Small intestine (tissue), 7 donors: ENCODE measurements at regions not wholly inside any gene's neighbourhood (a gene's known extent, or its start where the extent isn't known, plus 50 kb on each side); places are given as distances from the start of the nearest gene placed in this dataset.

Source experiments
- DNase-seq, 2 donors: peaks; one replicate each; pipeline versions ENCODE4 v3.0.0 to v3.0.0-alpha.2; 2013
- FAIRE-seq: peaks from 2 replicates; lab custom pipeline; 2012; peaks lifted over from hg19 to GRCh38; lab: Jason Lieb, UNC
- H3K27ac ChIP-seq, 3 donors: one replicate each; pipeline ENCODE4 v1.5.1; 2013; ENCODE audit warnings: low read length in 2 of 3, mild to moderate bottlenecking in 2 of 3, control low read depth in 1 of 3, inconsistent platforms in 1 of 3, low read depth in 1 of 3, moderate library complexity in 1 of 3
- H3K27me3 ChIP-seq, 3 donors: one replicate each; pipeline ENCODE4 v1.6.1; 2013; ENCODE audit warnings: low read length in 3 of 3, inconsistent platforms in 1 of 3; ENCODE audit not compliant: control insufficient read depth in 3 of 3, insufficient read depth in 3 of 3
- H3K36me3 ChIP-seq, 3 donors: one replicate each; pipeline ENCODE4 v1.6.1; 2013; ENCODE audit warnings: low read length in 3 of 3, inconsistent platforms in 1 of 3, low read depth in 1 of 3, mild to moderate bottlenecking in 1 of 3, moderate library complexity in 1 of 3; ENCODE audit not compliant: control insufficient read depth in 3 of 3, insufficient read depth in 2 of 3
- H3K4me1 ChIP-seq, 3 donors: one replicate each; pipeline ENCODE4 v1.6.1; 2013; ENCODE audit warnings: low read length in 2 of 3, inconsistent platforms in 1 of 3, low read depth in 1 of 3, mild to moderate bottlenecking in 1 of 3, moderate library complexity in 1 of 3; ENCODE audit not compliant: control insufficient read depth in 3 of 3, insufficient read depth in 2 of 3
- H3K4me3 ChIP-seq, 3 donors: one replicate each; pipeline ENCODE4 v1.5.1; 2013; ENCODE audit warnings: low read length in 3 of 3, control low read depth in 1 of 3, inconsistent platforms in 1 of 3, low read depth in 1 of 3, mild to moderate bottlenecking in 1 of 3, moderate library complexity in 1 of 3
- H3K9me3 ChIP-seq, 2 donors: one replicate each; pipeline ENCODE4 v1.6.1; 2013; ENCODE audit warnings: low read depth in 1 of 2, low read length in 1 of 2; ENCODE audit not compliant: control insufficient read depth in 2 of 2, insufficient read depth in 1 of 2
- WGBS, 3 donors: extraction: QIAGEN DNeasy Blood & Tissue Kit; methylation state at CpG; one replicate each; pipeline ENCODE4 v1.1.7; 2013; 5-methylcytosine and 5-hydroxymethylcytosine counted together
- donor health status: healthy with polysubstance abuse.
- donor health status: control.
- donor health status: control.
- donor health status: Bipolar disorder and iron deficiency.
- donor health status: healthy.

- no peaks in the 10 kb centered on the region for H3K9me3 ChIP-seq
- 54 to 70% (median 69%) methylated on average over 8 of the region's 8 CpGs for WGBS, 3 donors
- no peaks in the 10 kb centered on the region for H3K36me3 ChIP-seq
- no peak overlapping the region for H3K27ac ChIP-seq
- H3K4me3 ChIP-seq = no peak overlapping the region
- H3K27me3 ChIP-seq = peaks cover 0 to 9% (median 0%) of the 10 kb centered on the region in 3 donors
- no peak for FAIRE-seq
- no peaks in the 10 kb centered on the region for H3K4me1 ChIP-seq
- DNase-seq = no peak
These were observed 284.5 kb downstream of the MAF start for GRCh38 chr16:79316004-79316458.

GRCh38 chr16:79312502-79312901 lies 288.0 kb downstream of the MAF start:
- no peaks in the 10 kb centered on the region for H3K9me3 ChIP-seq
- WGBS, 3 donors = 58 to 77% (median 75%) methylated on average over 11 of the region's 11 CpGs
- H3K36me3 ChIP-seq = no peaks in the 10 kb centered on the region
- H3K27ac ChIP-seq = no peak overlapping the region
- H3K4me3 ChIP-seq = no peak overlapping the region
- DNase-seq (no peak), FAIRE-seq (no peak)
- peaks cover 0 to 9% (median 0%) of the 10 kb centered on the region in 3 donors for H3K27me3 ChIP-seq
- H3K4me1 ChIP-seq = no peaks in the 10 kb centered on the region

- Histone ChIP-seq H3K27me3 (peaks cover 0 to 4% (median 0%) of the 10 kb centered on the region in 3 donors), H3K27ac (no peak overlapping the region), H3K4me1 (no peaks in the 10 kb centered on the region), H3K36me3 (no peaks in the 10 kb centered on the region), H3K9me3 (no peaks in the 10 kb centered on the region), H3K4me3 (no peak overlapping the region)
- WGBS, 3 donors = 78 to 89% (median 86%) methylated on average over 7 of the region's 7 CpGs
- no peak for FAIRE-seq
- DNase-seq = no peak
These were observed 289.8 kb downstream of the MAF start for GRCh38 chr16:79310710-79311109.

- 61 to 70% (median 65%) methylated on average over 6 of the region's 6 CpGs for WGBS, 3 donors
- Histone ChIP-seq H3K27ac (no peak overlapping the region), H3K36me3 (no peaks in the 10 kb centered on the region), H3K4me1 (no peaks in the 10 kb centered on the region), H3K4me3 (no peak overlapping the region), H3K9me3 (no peaks in the 10 kb centered on the region), H3K27me3 (peaks cover 0 to 3% (median 0%) of the 10 kb centered on the region in 3 donors)
- FAIRE-seq (no peak), DNase-seq (no peak)
These were observed 290.9 kb downstream of the MAF start for GRCh38 chr16:79309606-79310005.

GRCh38 chr16:79307214-79307613 lies 293.3 kb downstream of the MAF start:
- Histone ChIP-seq H3K9me3 (no peaks in the 10 kb centered on the region), H3K4me1 (peaks cover 0 to 4% (median 0%) of the 10 kb centered on the region in 3 donors), H3K27ac (no peak overlapping the region), H3K4me3 (no peak overlapping the region), H3K36me3 (no peaks in the 10 kb centered on the region), H3K27me3 (no peaks in the 10 kb centered on the region)
- no peak for FAIRE-seq
- 80 to 90% (median 88%) methylated on average over 10 of the region's 10 CpGs for WGBS, 3 donors
- no peak for DNase-seq

- H3K4me3 ChIP-seq = no peak overlapping the region
- FAIRE-seq = no peak
- WGBS, 3 donors = 93 to 96% (median 94%) methylated on average over 10 of the region's 10 CpGs
These were observed 295.5 kb downstream of the MAF start for GRCh38 chr16:79305074-79305473.

GRCh38 chr16:79303959-79304387 lies 296.6 kb downstream of the MAF start:
- 60 to 78% (median 78%) methylated on average over 8 of the region's 8 CpGs for WGBS, 3 donors

More at GRCh38 chr16:79305074-79305473, 295.5 kb downstream of the MAF start:
- Histone ChIP-seq H3K27ac (no peak overlapping the region), H3K27me3 (no peaks in the 10 kb centered on the region), H3K36me3 (no peaks in the 10 kb centered on the region), H3K9me3 (no peaks in the 10 kb centered on the region), H3K4me1 (peaks cover 0 to 4% (median 0%) of the 10 kb centered on the region in 3 donors)
- no peak for DNase-seq

GRCh38 chr16:79303206-79303605 lies 297.3 kb downstream of the MAF start:
- FAIRE-seq (no peak), DNase-seq (no peak)
- no peak overlapping the region for H3K4me3 ChIP-seq
- H3K9me3 ChIP-seq = no peaks in the 10 kb centered on the region
- peaks cover 0 to 15% (median 11%) of the 10 kb centered on the region in 3 donors for H3K4me1 ChIP-seq
- H3K27ac ChIP-seq = no peak overlapping the region
- WGBS, 3 donors = 43 to 75% (median 58%) methylated on average over 3 of the region's 3 CpGs
- H3K36me3 ChIP-seq = no peaks in the 10 kb centered on the region
- no peaks in the 10 kb centered on the region for H3K27me3 ChIP-seq

More at GRCh38 chr16:79303959-79304387, 296.6 kb downstream of the MAF start:
- H3K27me3 ChIP-seq = no peaks in the 10 kb centered on the region
- no peak overlapping the region for H3K27ac ChIP-seq
- H3K4me3 ChIP-seq = no peak overlapping the region
- H3K4me1 ChIP-seq = peaks cover 0 to 7% (median 5%) of the 10 kb centered on the region in 3 donors
- DNase-seq (no peak), FAIRE-seq (no peak)
- no peaks in the 10 kb centered on the region for H3K36me3 ChIP-seq
- no peaks in the 10 kb centered on the region for H3K9me3 ChIP-seq

- FAIRE-seq = no peak
- 83 to 94% (median 91%) methylated on average over 7 of the region's 7 CpGs for WGBS, 3 donors
These were observed 297.8 kb downstream of the MAF start for GRCh38 chr16:79302731-79303130.

More at GRCh38 chr16:79302731-79303130, 297.8 kb downstream of the MAF start:
- Histone ChIP-seq H3K27me3 (no peaks in the 10 kb centered on the region), H3K4me3 (no peak overlapping the region), H3K27ac (no peak overlapping the region), H3K36me3 (no peaks in the 10 kb centered on the region), H3K9me3 (no peaks in the 10 kb centered on the region), H3K4me1 (peaks cover 0 to 20% (median 16%) of the 10 kb centered on the region in 3 donors)
- no peak for DNase-seq
